RWPE1 (cell line): ENCODE measurements at regions not wholly inside any gene's neighbourhood (a gene's known extent, or its start where the extent isn't known, plus 50 kb on each side); places are given as distances from the start of the nearest gene placed in this dataset.

ENCODE experiments used
- CTCF ChIA-PET: fragments of 350-600 bp; sonication (Branson Sonifier 250); formaldehyde crosslinking; extraction: SDS; loops from one replicate; lab custom pipeline; 2021; lab: Yijun Ruan, JAX
- POLR2A ChIA-PET: fragments of 400-600 bp; formaldehyde crosslinking; extraction: SDS; loops from one replicate; lab custom pipeline; 2020; ENCODE audit warnings: antibody characterized with exemption; ENCODE audit not compliant: low non-redundant PET; lab: Yijun Ruan, JAX
- DNase-seq: peaks from one replicate; pipeline ENCODE4 v3.0.0; 2012; ENCODE audit warnings: low spot score
- H3K27ac ChIP-seq: fragments of 450-650 bp; 2 replicates; pipeline ENCODE4 v1.5.1; 2017
- TF ChIP-seq, protein P1 (sequence below): fragments of 450-650 bp; conservative IDR thresholded peaks from 2 replicates; pipeline ENCODE4 v1.5.1; 2017; ENCODE audit warnings: low read depth, mild to moderate bottlenecking

DNA sequence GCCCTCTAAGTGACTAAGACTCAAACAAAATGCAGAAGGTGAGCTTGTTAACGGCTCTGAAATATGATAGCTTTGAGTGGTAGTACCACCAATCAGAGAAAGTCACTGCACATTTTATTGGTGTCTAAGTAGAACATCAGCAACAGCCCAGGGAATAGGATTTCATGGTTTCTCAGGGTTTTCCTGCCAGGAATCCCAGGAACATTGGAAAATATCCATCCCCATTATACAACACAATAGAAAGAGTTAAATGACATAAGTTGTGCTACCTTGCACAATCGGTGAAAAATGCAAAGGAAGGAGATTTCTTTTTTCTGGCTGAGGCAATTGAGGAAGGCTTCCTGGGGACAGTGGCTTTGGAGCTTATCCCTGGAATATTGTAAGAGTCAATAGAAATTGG is 283.1 kb downstream of the HLX start:
- ChIA-PET CTCF (interaction anchor here (0.6 to 1.1 kb wide), 2 partner anchors 9 to 443 kb away, joined by 3 to 4 read pairs; no protein-coding TSS in a partner anchor), POLR2A (no interaction called here)
- no peak overlapping the region for H3K27ac ChIP-seq
- TF ChIP-seq, protein P1, sequence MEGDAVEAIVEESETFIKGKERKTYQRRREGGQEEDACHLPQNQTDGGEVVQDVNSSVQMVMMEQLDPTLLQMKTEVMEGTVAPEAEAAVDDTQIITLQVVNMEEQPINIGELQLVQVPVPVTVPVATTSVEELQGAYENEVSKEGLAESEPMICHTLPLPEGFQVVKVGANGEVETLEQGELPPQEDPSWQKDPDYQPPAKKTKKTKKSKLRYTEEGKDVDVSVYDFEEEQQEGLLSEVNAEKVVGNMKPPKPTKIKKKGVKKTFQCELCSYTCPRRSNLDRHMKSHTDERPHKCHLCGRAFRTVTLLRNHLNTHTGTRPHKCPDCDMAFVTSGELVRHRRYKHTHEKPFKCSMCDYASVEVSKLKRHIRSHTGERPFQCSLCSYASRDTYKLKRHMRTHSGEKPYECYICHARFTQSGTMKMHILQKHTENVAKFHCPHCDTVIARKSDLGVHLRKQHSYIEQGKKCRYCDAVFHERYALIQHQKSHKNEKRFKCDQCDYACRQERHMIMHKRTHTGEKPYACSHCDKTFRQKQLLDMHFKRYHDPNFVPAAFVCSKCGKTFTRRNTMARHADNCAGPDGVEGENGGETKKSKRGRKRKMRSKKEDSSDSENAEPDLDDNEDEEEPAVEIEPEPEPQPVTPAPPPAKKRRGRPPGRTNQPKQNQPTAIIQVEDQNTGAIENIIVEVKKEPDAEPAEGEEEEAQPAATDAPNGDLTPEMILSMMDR: no peak
- DNase-seq: no peak

DNA sequence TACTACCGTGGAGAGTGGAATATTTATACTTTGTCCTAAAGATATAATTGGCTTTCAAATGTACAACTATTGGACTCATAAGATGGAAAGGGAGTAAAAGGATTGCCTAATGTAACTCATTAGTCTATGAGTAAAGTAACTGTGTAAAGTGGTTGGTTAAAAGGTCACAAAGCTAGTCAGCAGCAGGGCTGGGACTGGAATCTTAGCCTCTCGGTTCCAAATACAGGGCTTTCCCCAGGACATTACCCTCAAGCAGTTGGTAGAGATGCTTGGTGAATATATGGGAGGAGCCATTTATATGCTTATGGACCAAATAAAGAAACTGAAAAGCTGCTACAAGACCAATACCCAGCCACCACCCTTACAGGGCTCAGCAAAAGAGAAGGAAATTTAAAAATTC is 283.7 kb downstream of the HLX start:
- ChIA-PET CTCF (interaction anchor here (0.6 kb wide), 1 partner anchor 443 kb away, joined by 4 read pairs; no protein-coding TSS in a partner anchor), POLR2A (no interaction called here)
- DNase-seq: no peak
- no peak overlapping the region for H3K27ac ChIP-seq
- TF ChIP-seq, protein P1: no peak

DNA sequence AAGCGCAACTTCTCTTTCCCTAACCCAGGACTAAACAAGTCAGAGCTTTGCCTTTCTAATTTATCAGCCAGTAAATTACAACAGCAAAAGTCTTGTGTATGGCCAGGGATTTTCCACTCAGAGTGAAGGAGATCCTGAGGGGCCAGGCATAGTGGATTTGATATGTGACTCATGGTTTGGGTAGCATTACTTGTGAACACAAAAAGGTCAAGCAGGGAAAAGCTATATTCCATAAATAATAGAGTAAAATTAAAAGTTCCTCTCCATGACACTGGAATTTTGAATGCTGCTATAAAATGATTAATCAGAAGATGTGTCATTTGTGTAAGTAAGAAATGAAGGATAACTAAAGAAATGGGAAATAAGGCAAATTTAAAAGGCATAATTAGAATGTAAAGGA is 284.8 kb downstream of the HLX start:
- H3K27ac ChIP-seq: no peak overlapping the region
- CTCF ChIA-PET: interaction anchor here (0.6 kb wide), 1 partner anchor 868 kb away, joined by 3 read pairs; no protein-coding TSS in a partner anchor
- TF ChIP-seq, protein P1: no peak

DNA sequence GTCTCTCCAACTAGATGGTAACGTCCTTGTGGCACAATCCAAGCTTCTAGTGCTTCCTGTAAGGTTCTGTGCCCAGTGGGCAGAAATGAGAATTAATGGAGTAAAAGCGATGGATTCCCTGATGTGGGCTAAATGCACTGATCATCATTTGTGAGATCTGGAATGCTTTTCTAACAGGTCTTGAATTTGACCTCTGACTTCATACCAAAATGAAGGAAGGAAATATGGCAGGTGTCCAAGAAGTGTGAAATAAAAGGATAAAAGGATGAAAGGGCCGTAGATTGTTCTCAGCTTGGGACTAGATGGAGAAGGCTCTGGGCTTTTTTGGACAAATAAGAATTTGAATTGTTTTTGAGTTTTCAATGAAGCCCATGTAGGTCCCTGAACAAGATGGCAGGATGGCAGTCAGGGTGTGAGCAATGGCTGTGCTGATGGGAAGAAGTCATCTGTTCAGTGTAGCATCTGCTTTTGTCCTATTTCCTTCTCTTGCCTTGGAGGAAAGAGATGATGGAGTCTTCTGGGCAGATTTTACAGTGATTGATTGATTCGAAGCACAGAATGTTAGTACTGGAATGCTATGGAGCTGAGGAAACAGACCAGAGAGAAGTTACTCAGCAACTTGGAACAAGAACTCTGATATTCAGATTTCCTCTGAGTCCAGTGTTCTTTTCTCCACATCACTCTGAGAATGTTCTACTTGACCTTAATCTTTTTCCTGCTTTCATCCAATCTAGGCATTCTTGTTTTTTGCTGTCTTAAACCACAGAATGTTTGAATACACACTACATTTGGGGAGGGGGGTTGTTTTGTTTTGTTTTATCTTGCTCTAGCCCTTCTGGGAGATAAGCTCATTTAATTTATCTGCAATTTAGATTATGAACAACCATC is 286.0 kb downstream of the HLX start:
- no peak overlapping the region for H3K27ac ChIP-seq
- TF ChIP-seq, protein P1: no peak
- ChIA-PET CTCF (interaction anchor here (0.5 to 0.7 kb wide), 3 partner anchors 48 to 266 kb away, joined by 3 to 4 read pairs (median 3); no protein-coding TSS in a partner anchor), POLR2A (no interaction called here)
- no peak for DNase-seq

More for the DNA sequence above, 284.8 kb downstream of the HLX start:
- POLR2A ChIA-PET: no interaction called here
- DNase-seq: no peak

DNA sequence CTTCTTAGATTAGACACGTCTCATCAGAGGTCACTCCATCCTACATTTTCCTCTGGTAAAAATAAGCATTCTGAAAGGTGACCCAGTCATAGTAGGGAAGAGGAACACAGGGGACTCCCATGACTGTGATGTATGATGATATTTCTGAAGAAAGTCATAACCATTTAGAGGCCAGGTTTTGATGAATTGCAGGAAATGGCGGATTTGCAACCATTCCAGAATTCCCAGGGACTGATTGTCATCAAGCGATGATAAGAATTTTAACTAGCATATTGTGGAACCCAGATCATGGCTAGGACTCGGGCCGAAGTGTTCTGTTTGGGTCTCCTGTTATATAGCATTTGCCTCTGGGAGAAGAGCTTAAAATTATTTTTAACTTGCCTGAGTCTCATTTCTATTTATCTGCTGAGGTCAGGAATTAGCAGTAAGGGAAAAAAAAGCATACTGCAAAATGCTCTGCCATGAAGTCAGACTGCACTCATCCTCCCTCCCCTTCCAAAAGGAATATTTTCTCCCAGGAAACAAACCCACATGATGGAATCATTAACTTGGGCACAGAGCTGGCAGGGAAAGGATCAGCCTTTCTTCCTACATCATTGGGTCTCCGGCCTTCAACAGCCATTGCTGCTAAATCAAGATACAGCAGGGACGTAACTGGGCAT is 286.7 kb downstream of the HLX start:
- DNase-seq: no peak
- no peak overlapping the region for H3K27ac ChIP-seq
- POLR2A ChIA-PET: no interaction called here
- TF ChIP-seq, protein P1: no peak
- CTCF ChIA-PET: interaction anchor here (0.6 to 0.7 kb wide), 2 partner anchors 49 to 265 kb away, joined by 3 to 4 read pairs; no protein-coding TSS in a partner anchor

DNA sequence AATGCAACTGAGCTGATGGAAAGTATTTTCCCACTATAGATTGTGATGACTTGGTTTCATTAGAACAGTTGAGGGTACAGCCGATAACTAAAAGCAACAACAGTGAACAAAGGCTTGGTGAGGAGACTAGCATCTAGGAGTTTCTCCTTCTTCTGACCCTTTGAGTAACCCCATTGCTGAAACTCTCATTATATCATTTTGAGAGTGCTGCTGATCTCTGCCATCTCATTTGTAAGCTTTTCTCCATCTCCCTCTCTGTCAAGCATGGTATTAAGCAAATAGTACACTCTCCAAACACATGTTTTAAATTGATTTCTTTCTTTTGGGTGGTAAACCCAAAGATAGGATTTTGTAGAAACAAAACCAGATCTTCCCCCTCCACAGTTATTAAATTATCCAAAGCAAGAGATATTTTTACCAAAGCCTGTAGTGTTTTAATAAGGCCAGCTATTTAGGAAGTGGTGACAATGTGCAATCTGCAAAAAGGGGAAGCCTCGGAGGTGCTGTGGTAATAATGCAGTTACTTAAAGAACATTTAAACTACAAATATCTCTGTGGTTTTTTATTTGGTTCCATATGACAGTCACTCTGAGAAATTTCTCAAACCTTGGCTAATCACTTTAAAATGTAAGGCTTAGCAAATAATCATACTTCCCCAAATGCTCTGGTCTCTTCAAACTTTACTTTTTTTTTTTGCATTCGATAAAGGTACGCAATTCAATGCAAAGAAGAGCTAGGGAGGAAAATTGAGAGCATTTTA is 287.5 kb downstream of the HLX start:
- no peak overlapping the region for H3K27ac ChIP-seq
- ChIA-PET POLR2A (no interaction called here), CTCF (no interaction called here)
- TF ChIP-seq, protein P1: no peak
- DNase-seq: no peak
